PC-9 (cell line): ENCODE measurements at regions not wholly inside any gene's neighbourhood (a gene's known extent, or its start where the extent isn't known, plus 50 kb on each side); places are given as distances from the start of the nearest gene placed in this dataset.

Source experiments
- BruUV-seq: library from RNA; stranded (reverse); fragments of 400-500 nt; replicated peaks from 2 replicates; lab custom pipeline; 2021; lab: Mats Ljungman, UMichigan
- CTCF ChIA-PET: fragments of 300-600 bp; sonication (Branson Sonifier 250); formaldehyde crosslinking; loops from one replicate; lab custom pipeline; 2022; ENCODE audit warnings: antibody characterized with exemption; lab: Charles Lee
- POLR2A ChIA-PET: fragments of 300-600 bp; sonication (Branson Sonifier 250); formaldehyde crosslinking; loops from one replicate; lab custom pipeline; 2022; ENCODE audit warnings: antibody characterized with exemption; ENCODE audit not compliant: unreplicated experiment; lab: Charles Lee
- DNase-seq, 2 experiments: peaks; one replicate each; pipeline versions ENCODE4 v3.0.0 to v3.0.0-alpha.2; 2015 to 2022; ENCODE audit warnings: mixed read lengths in 1 of 2
- H2AFZ ChIP-seq: fragments of 200-600 bp; sonication (generic); 2 replicates; pipeline ENCODE4 v1.8.1; 2017; ENCODE audit warnings: antibody characterized with exemption
- H3F3A ChIP-seq: fragments of 200-600 bp; sonication (generic); 2 replicates; pipeline ENCODE4 v1.8.1; 2017; ENCODE audit warnings: antibody characterized with exemption, mild to moderate bottlenecking, low read depth; ENCODE audit not compliant: insufficient read depth
- H3K27ac ChIP-seq: fragments of 200-600 bp; sonication (generic); 2 replicates; pipeline ENCODE4 v1.6.1; 2016; ENCODE audit warnings: mixed run types
- H3K27me3 ChIP-seq: fragments of 200-600 bp; sonication (generic); 2 replicates; pipeline ENCODE4 v1.6.1; 2016; ENCODE audit warnings: low read depth, mixed run types; ENCODE audit not compliant: insufficient read depth
- H3K36me3 ChIP-seq: fragments of 200-600 bp; sonication (generic); 2 replicates; pipeline ENCODE4 v1.6.1; 2016; ENCODE audit warnings: low read depth, mixed run types
- H3K4me1 ChIP-seq: fragments of 200-600 bp; sonication (generic); replicated peaks from 2 replicates; pipeline ENCODE4 v1.6.1; 2016; ENCODE audit warnings: mixed run types; ENCODE audit not compliant: insufficient read depth
- H3K4me2 ChIP-seq: fragments of 200-600 bp; sonication (generic); 2 replicates; pipeline ENCODE4 v1.6.1; 2017; ENCODE audit warnings: mixed run types
- H3K4me3 ChIP-seq: fragments of 200-600 bp; sonication (generic); 2 replicates; pipeline ENCODE4 v1.6.1; 2016; ENCODE audit warnings: mixed run types
- H3K79me2 ChIP-seq: fragments of 200-600 bp; sonication (generic); 2 replicates; pipeline ENCODE4 v1.6.1; 2017; ENCODE audit warnings: low read depth, mixed run types
- H3K9me2 ChIP-seq: fragments of 200-600 bp; sonication (generic); 2 replicates; pipeline ENCODE4 v1.8.1; 2017; ENCODE audit warnings: mild to moderate bottlenecking; ENCODE audit not compliant: insufficient read depth
- H3K9me3 ChIP-seq: fragments of 200-600 bp; sonication (generic); 2 replicates; pipeline ENCODE4 v1.8.1; 2016; ENCODE audit warnings: low read depth; ENCODE audit not compliant: insufficient read depth
- H4K20me1 ChIP-seq: fragments of 200-600 bp; sonication (generic); 2 replicates; pipeline ENCODE4 v1.8.1; 2017; ENCODE audit not compliant: insufficient read depth
- CTCF ChIP-seq: fragments of 200-600 bp; sonication (generic); conservative IDR thresholded peaks from 2 replicates; pipeline ENCODE4 v1.6.1; 2017; ENCODE audit warnings: mixed run types, antibody characterized with exemption, mild to moderate bottlenecking, moderate library complexity
- EZH2 ChIP-seq: fragments of 200-600 bp; sonication (generic); IDR thresholded peaks from 2 replicates; pipeline ENCODE4 v1.8.0; 2017; ENCODE audit warnings: antibody characterized with exemption, low read depth
- intact Hi-C: fragments of 100-400 bp; cut with micrococcal nuclease; formaldehyde crosslinking; loops from one replicate; pipeline ENCODE4 v1.10.0; 2022; ENCODE audit not compliant: unreplicated experiment

- Histone ChIP-seq H2AFZ (no peak overlapping the region), H3K27me3 (peaks cover 54% of the 10 kb centered on the region), H3K4me2 (no peak overlapping the region), H3K27ac (no peak overlapping the region), H3K9me2 (no peaks in the 10 kb centered on the region), H4K20me1 (no peaks in the 10 kb centered on the region), H3F3A (no peaks in the 10 kb centered on the region), H3K79me2 (no peaks in the 10 kb centered on the region), H3K9me3 (no peaks in the 10 kb centered on the region), H3K4me3 (no peak overlapping the region), H3K36me3 (no peaks in the 10 kb centered on the region), H3K4me1 (no peaks in the 10 kb centered on the region)
- ChIA-PET POLR2A (no interaction called here), CTCF (no interaction called here)
- no TSS peak for BruUV-seq
- TF ChIP-seq CTCF (no peak), EZH2 (no peak)
- intact Hi-C loops = no loop called here
- no peak for DNase-seq
Measured at GRCh38 chr6:165873976-165874375, 210.9 kb upstream of the PDE10A start.

GRCh38 chr6:165872811-165873210, 209.8 kb upstream of the PDE10A start:
- BruUV-seq = no TSS peak
- ChIA-PET CTCF (no interaction called here), POLR2A (no interaction called here)
- H3K4me2 ChIP-seq = no peak overlapping the region
- intact Hi-C loops = no loop called here
- TF ChIP-seq CTCF (no peak), EZH2 (no peak)
- no peaks in the 10 kb centered on the region for H3K4me1 ChIP-seq
- H2AFZ ChIP-seq = no peak overlapping the region
- no peaks in the 10 kb centered on the region for H3K9me3 ChIP-seq
- no peaks in the 10 kb centered on the region for H3K79me2 ChIP-seq
- H3F3A ChIP-seq = no peaks in the 10 kb centered on the region
- H3K36me3 ChIP-seq = no peaks in the 10 kb centered on the region
- H3K4me3 ChIP-seq = no peak overlapping the region
- H3K27ac ChIP-seq = no peak overlapping the region
- no peak for DNase-seq
- H4K20me1 ChIP-seq = no peaks in the 10 kb centered on the region
- H3K27me3 ChIP-seq = peaks cover 46% of the 10 kb centered on the region
- H3K9me2 ChIP-seq = no peaks in the 10 kb centered on the region

GRCh38 chr6:165872311-165872710, 209.3 kb upstream of the PDE10A start:
- intact Hi-C loops = no loop called here
- DNase-seq = no peak
- H3K4me2 ChIP-seq = no peak overlapping the region
- peaks cover 46% of the 10 kb centered on the region for H3K27me3 ChIP-seq
- no peak overlapping the region for H2AFZ ChIP-seq
- no peaks in the 10 kb centered on the region for H3K4me1 ChIP-seq
- H4K20me1 ChIP-seq = no peaks in the 10 kb centered on the region
- no peaks in the 10 kb centered on the region for H3K36me3 ChIP-seq
- H3K9me2 ChIP-seq = no peaks in the 10 kb centered on the region
- H3F3A ChIP-seq = no peaks in the 10 kb centered on the region
- ChIA-PET CTCF (no interaction called here), POLR2A (no interaction called here)
- TF ChIP-seq CTCF = no peak
- TF ChIP-seq EZH2 = no peak
- H3K4me3 ChIP-seq = no peak overlapping the region
- BruUV-seq = no TSS peak
- H3K79me2 ChIP-seq = no peaks in the 10 kb centered on the region
- H3K27ac ChIP-seq = no peak overlapping the region
- H3K9me3 ChIP-seq = no peaks in the 10 kb centered on the region
